HEK293T (cell line): ENCODE measurements at regions not wholly inside any gene's neighbourhood (a gene's known extent, or its start where the extent isn't known, plus 50 kb on each side); places are given as distances from the start of the nearest gene placed in this dataset.

Experiments used
- BHLHE40 ChIP-seq: fragments of 450-650 bp; IDR thresholded peaks from 2 replicates; pipeline ENCODE4 v1.6.1; 2016; ENCODE audit warnings: mild to moderate bottlenecking, moderate library complexity, borderline replicate concordance
- ELF4 ChIP-seq: fragments of 450-650 bp; IDR thresholded peaks from 2 replicates; pipeline ENCODE4 v1.6.1; 2017; ENCODE audit warnings: antibody characterized with exemption
- FOXK2 ChIP-seq: fragments of 450-650 bp; IDR thresholded peaks from 2 replicates; pipeline ENCODE4 v1.6.1; 2016; ENCODE audit warnings: mild to moderate bottlenecking
- SP1 ChIP-seq: fragments of 450-650 bp; IDR thresholded peaks from 2 replicates; pipeline ENCODE4 v1.6.1; 2017

- no peak for TF ChIP-seq SP1
- no peak for TF ChIP-seq FOXK2
- TF ChIP-seq BHLHE40 = no peak
- no peak for TF ChIP-seq ELF4
Measured at GRCh38 chr9:85142496-85142911, 473.0 kb downstream of the NTRK2 start.
